ENCODE measurements at regions not wholly inside any gene's neighbourhood (a gene's known extent, or its start where the extent isn't known, plus 50 kb on each side); places are given as distances from the start of the nearest gene placed in this dataset.

DNA sequence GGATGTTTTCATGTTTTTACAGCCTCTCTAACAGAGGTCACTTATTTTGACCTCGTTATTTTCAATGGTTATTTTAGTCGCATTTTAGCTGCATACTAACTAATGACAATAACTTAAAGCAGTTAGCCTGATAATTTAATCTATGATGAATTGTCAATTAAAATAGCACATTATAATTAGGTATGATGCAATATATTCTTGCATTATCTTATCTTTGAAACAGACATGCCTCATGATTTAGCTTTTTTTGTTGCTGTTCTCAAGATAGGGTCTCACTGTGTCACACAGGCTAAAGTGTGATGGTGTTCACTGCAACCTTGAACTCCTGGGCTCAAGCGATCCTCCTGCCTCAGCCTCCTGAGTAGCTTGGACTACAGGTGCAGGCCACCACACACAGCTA is 126.4 kb downstream of the KBTBD2 start:
- no peak overlapping the region for H2BK120ac ChIP-seq (ENCODE audit: low read depth, low read length)
- POLR2A ChIA-PET (ENCODE audit: unreplicated experiment) = no interaction called here
- DNase-seq = no peak
- in situ Hi-C loops (cut with MboI; ENCODE audit: low sequenced_read_pairs) = loop anchor here (5.0 kb wide), 1 partner anchor 332 kb away; no protein-coding TSS in a partner anchor
- H3K23ac ChIP-seq (ENCODE audit: low read depth, low read length) = no peak overlapping the region
- CTCF ChIA-PET = interaction anchor here (0.5 kb wide), 1 partner anchor 731 kb away, joined by 3 read pairs; no protein-coding TSS in a partner anchor
- ATAC-seq (ENCODE audit: low read depth) = no peak
- no peak overlapping the region for H4K5ac ChIP-seq (ENCODE audit: low read depth, low read length)
- H3K4me1 ChIP-seq (ENCODE audit: control insufficient read depth, insufficient read depth, low read length) = no peaks in the 10 kb centered on the region; the same call in 1 of the 2 replicates
- no peak overlapping the region for H3K27ac ChIP-seq (ENCODE audit: insufficient read depth, low read length)
- WGBS, 2 experiments (ENCODE audit: extremely low coverage in 2 of 2, insufficient read length in 1 of 2) = no CpG with 5 or more reads among the region's 3 CpGs
- no peak overlapping the region for H3K4me2 ChIP-seq (ENCODE audit: low read depth, low read length)
- H3K36me3 ChIP-seq (ENCODE audit: control insufficient read depth, insufficient read depth, low read length) = no peaks in the 10 kb centered on the region
- no peak overlapping the region for H3K4ac ChIP-seq (ENCODE audit: low read depth, low read length)
- H3K9ac ChIP-seq (ENCODE audit: low read depth, low read length) = no peak overlapping the region
- dilution Hi-C loops (cut with HindIII; ENCODE audit: low sequenced_read_pairs, unreplicated experiment) = no loop called here
- TF ChIP-seq CEBPB (IDR thresholded peaks at IDR 0.05; ENCODE audit: low read depth, low read length) (peak; percentile 66), MAZ (IDR thresholded peaks at IDR 0.05; ENCODE audit: borderline replicate concordance, low read depth, low read length) (no peak), FOS (IDR thresholded peaks at IDR 0.05; ENCODE audit: low read depth, low read length) (no peak), CHD1 (IDR thresholded peaks at IDR 0.05; ENCODE audit: low read depth, low read length) (no peak)
- TF ChIP-seq, protein P1, sequence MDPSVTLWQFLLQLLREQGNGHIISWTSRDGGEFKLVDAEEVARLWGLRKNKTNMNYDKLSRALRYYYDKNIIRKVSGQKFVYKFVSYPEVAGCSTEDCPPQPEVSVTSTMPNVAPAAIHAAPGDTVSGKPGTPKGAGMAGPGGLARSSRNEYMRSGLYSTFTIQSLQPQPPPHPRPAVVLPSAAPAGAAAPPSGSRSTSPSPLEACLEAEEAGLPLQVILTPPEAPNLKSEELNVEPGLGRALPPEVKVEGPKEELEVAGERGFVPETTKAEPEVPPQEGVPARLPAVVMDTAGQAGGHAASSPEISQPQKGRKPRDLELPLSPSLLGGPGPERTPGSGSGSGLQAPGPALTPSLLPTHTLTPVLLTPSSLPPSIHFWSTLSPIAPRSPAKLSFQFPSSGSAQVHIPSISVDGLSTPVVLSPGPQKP (IDR thresholded peaks at IDR 0.05; ENCODE audit: borderline replicate concordance, low read depth, low read length) = no peak
- TF ChIP-seq, protein P2, sequence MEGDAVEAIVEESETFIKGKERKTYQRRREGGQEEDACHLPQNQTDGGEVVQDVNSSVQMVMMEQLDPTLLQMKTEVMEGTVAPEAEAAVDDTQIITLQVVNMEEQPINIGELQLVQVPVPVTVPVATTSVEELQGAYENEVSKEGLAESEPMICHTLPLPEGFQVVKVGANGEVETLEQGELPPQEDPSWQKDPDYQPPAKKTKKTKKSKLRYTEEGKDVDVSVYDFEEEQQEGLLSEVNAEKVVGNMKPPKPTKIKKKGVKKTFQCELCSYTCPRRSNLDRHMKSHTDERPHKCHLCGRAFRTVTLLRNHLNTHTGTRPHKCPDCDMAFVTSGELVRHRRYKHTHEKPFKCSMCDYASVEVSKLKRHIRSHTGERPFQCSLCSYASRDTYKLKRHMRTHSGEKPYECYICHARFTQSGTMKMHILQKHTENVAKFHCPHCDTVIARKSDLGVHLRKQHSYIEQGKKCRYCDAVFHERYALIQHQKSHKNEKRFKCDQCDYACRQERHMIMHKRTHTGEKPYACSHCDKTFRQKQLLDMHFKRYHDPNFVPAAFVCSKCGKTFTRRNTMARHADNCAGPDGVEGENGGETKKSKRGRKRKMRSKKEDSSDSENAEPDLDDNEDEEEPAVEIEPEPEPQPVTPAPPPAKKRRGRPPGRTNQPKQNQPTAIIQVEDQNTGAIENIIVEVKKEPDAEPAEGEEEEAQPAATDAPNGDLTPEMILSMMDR (conservative IDR thresholded peaks at IDR 0.05; ENCODE audit: low read depth, low read length) = no peak
- TF ChIP-seq, protein P3, sequence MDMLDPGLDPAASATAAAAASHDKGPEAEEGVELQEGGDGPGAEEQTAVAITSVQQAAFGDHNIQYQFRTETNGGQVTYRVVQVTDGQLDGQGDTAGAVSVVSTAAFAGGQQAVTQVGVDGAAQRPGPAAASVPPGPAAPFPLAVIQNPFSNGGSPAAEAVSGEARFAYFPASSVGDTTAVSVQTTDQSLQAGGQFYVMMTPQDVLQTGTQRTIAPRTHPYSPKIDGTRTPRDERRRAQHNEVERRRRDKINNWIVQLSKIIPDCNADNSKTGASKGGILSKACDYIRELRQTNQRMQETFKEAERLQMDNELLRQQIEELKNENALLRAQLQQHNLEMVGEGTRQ (IDR thresholded peaks at IDR 0.05; ENCODE audit: low read depth, low read length) = no peak
- H3K18ac ChIP-seq (ENCODE audit: low read depth, low read length) = no peak overlapping the region
- H2AK9ac ChIP-seq (replicated peaks; ENCODE audit: low read depth, low read length, poor library complexity) = no peak overlapping the region
- H2AK5ac ChIP-seq (ENCODE audit: low read depth, low read length) = no peak overlapping the region
- H2BK5ac ChIP-seq (ENCODE audit: low read depth, low read length, poor library complexity, severe bottlenecking) = no peak overlapping the region
- H3K14ac ChIP-seq (replicated peaks; ENCODE audit: low read depth, low read length) = no peak overlapping the region
- H4K20me1 ChIP-seq (ENCODE audit: insufficient read depth, low read length) = no peaks in the 10 kb centered on the region
- no peak overlapping the region for H2BK15ac ChIP-seq (ENCODE audit: low read depth, low read length)
- no peak overlapping the region for H2BK20ac ChIP-seq (ENCODE audit: low read depth, low read length)
- no peaks in the 10 kb centered on the region; a peak in 1 of 4 replicates for H3K79me1 ChIP-seq (ENCODE audit: low read depth in 1 of 2, low read length in 2 of 2)
- H3K4me3 ChIP-seq (ENCODE audit: insufficient read depth, low read depth, low read length) = no peak overlapping the region
- no peaks in the 10 kb centered on the region for H3K27me3 ChIP-seq (ENCODE audit: control insufficient read depth, insufficient read depth, low read length)
- intact Hi-C loops (cut with micrococcal nuclease) = loop anchor here (2.0 to 5.0 kb wide), 4 partner anchors 177 to 472 kb away; partner anchors contain the start of gene RP9
- H3K9me3 ChIP-seq (ENCODE audit: control insufficient read depth, insufficient read depth, low read length) = no peaks in the 10 kb centered on the region
- H4K91ac ChIP-seq (ENCODE audit: insufficient read depth, low read depth, low read length) = no peak overlapping the region
- no peaks in the 10 kb centered on the region for H3K9me1 ChIP-seq (ENCODE audit: insufficient read depth, low read length)
- H4K8ac ChIP-seq (ENCODE audit: low read depth in 2 of 2, low read length in 2 of 2) = no peak overlapping the region
- no peak overlapping the region for H3K56ac ChIP-seq (ENCODE audit: extremely low read depth, insufficient read depth, low read length)
- no TSS peak for BruUV-seq (replicated peaks)
- H2AFZ ChIP-seq (replicated peaks; ENCODE audit: low read length, poor library complexity) = no peak overlapping the region
